ENCODE measurements at regions not wholly inside any gene's neighbourhood (a gene's known extent, or its start where the extent isn't known, plus 50 kb on each side); places are given as distances from the start of the nearest gene placed in this dataset.

DNA sequence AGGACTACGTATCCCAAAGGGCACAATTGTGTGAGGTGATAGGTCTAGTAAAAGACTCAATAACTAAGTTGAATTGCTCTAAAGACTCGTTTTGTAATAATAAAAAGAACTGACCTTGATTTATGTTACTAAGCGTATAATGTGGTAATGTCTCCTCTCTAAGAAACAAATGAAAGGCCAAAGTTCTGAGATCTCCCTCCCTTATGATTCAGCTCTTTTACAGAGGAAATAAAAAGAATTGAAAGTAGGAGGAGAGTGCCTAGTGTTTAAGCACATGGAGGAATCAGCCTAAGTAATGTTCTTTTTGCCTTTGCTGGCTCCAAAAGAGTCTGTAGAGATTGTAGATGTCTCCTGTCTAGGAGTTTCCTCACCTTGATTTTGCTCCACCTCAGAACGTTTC lies 98.0 kb downstream of the ARL4A start:
- no peak for DNase-seq

GRCh38 chr7:12786494-12786893 lies 99.1 kb downstream of the ARL4A start:
- DNase-seq = no peak

- no peak for DNase-seq
Observed at GRCh38 chr7:12788171-12788570, 100.7 kb downstream of the ARL4A start.

- DNase-seq = no peak
Observed at GRCh38 chr7:12788591-12788990, 101.2 kb downstream of the ARL4A start.

- no peak for DNase-seq
Observed at GRCh38 chr7:12794722-12795302, 107.4 kb downstream of the ARL4A start.

DNA sequence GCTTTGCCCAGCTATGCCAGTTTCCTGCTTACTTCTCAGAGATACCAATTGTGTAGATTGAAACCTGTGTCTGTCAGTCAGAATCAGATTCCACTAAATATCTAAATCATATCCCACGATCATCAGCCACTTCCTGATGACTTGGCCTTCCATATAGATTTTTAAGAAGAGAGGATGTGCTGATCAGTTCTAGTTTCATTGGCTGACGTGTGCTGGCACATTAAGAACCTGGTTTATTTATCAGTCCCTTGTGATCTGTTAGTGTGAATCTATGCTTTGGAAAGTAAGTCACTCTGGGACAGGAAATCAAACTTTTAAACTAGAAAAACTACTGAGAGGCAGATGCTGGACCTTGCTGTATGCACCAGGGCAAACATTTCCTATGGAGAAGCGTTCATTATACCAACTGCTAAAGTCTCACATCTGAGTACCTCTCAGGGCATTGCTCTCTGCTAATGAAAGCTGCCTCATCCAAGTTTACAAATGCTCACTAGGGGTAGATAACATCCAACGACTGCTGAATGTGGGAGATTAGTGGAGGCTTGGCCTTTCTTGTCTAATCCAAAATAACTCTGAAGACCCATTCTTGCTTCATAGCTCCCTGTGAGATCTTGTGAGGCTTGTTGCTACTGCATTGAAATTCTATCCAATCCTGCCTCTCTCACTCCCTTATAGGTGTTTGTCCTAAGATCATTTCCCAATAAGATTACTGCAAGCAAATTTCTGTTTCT lies 109.1 kb downstream of the ARL4A start:
- DNase-seq = no peak

- DNase-seq = no peak
Observed at GRCh38 chr7:12800486-12800885, 113.1 kb downstream of the ARL4A start.

DNA sequence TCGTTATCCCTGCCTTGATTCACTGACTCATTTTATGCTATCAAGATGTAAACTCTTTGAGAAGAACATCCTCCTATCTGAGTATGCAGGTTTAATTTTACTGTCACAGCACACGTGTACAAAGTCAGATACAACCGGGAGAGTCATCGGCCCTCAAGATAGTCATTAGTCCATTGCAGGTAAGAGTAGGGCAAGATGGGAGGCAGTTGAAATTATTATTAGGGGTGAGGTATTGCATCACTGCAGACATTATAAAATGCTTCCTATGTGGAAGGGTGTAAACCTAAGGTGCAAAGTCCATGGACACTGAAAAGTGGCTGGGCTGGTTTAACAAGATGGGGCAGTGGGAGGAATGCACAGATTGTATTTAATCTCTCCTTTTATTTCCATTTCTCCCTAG lies 113.7 kb downstream of the ARL4A start:
- DNase-seq = no peak

- DNase-seq = no peak
Observed at GRCh38 chr7:12802070-12802469, 114.6 kb downstream of the ARL4A start.

DNA sequence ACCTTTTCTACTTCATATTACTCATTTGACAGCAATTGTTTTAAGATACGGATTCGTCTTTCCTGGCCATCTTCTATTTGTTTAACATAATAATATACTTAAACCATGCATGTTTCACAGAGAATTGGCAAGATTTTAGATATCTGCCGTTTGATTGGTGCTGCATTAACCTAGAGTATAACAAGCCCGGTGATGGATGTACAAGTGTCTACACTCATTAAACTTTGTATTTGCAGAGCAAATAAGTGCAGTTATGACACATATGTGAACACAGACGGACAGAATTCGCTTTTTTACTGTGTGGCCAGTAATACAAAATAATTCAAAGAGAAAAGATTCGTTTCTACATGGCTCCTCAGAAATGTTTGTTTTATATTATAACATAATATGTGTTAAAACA lies 116.1 kb downstream of the ARL4A start:
- no peak for DNase-seq

GRCh38 chr7:12805518-12805928 lies 118.1 kb downstream of the ARL4A start:
- DNase-seq = no peak

- DNase-seq = no peak
Observed at GRCh38 chr7:12805957-12806356, 118.5 kb downstream of the ARL4A start.

- DNase-seq = no peak
Observed at GRCh38 chr7:12809476-12809875, 122.0 kb downstream of the ARL4A start.

- DNase-seq = no peak
Observed at GRCh38 chr7:12812111-12812510, 124.7 kb downstream of the ARL4A start.

DNA sequence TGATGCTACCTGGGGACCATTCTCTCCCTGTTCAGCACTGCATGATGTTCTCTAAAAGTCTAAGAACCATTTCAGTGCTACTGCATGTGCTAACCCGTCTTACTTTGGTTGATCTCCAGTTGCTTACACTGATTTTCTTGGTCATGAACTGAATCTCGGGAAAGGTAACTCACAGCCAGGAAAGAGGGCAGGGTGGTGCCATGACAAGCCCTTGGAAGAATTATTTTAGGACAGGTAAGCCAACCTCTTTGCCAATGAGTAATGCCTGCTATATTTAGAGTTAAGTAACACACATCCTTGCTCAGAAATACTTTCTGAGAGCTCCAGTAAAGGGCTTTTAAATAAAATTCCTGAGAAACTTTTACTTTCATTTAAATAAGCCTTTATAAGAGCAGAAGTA lies 126.7 kb downstream of the ARL4A start:
- no peak for DNase-seq

DNA sequence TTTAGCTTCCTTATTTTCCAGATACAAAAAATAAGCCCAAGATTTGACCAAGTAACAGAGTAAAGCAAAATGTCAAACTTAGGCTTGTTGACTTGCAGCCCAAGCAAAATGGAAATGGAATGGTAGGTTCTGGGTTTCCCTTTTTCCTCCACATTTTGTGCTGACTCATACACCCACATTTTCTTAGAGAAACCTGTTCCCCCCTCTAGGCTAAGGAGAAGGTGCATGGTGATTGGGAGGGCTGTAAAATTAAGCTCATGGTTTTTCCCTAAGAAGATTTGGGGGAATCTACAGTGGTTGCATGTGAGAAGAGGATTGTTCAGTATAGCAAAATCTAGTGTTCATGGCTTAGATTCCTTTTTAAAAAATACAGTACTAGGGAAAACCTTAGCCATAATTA lies 127.4 kb downstream of the ARL4A start:
- no peak for DNase-seq

GRCh38 chr7:12815426-12815825 lies 128.0 kb downstream of the ARL4A start:
- no peak for DNase-seq

GRCh38 chr7:12815871-12816270 lies 128.4 kb downstream of the ARL4A start:
- no peak for DNase-seq

- no peak for DNase-seq
Observed at GRCh38 chr7:12820777-12821176, 133.3 kb downstream of the ARL4A start.

DNA sequence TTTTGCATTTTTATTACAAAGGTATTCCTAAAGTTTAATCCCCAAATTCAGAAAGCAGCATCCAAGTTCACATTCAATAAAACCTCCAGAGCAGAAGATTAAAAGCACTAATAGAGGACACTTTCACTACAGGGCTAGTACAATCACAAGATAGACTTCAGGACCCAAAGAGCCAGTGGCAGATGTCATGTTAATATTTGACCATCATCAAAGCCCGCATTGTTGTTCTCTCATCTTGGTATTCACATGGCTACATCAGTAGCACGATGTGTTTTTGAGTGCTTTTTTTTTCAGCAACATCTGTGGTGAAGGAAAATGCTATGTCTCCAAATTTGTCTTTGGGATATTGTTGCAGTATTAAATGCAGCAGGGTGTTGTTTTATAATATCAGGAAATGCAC lies 134.3 kb downstream of the ARL4A start:
- DNase-seq = no peak

DNA sequence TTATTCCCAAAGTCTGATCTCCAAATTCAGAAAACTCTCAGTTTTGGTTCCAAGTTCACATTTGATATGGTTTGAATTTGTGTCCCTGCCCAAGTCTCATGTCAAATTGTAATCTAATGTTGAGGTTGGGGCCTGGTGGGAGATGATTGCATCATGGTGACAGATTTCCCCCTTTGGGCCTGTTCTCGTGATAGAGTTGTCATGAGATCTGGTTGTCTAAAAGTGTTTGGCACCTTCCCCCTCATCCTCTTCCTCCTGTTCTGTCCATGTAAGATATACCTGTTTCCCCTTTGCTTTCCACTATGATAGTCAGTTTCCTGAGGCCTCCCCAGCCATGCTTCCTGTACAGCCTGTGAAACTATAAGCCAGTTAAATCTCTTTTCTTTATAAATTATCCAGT lies 138.6 kb downstream of the ARL4A start:
- DNase-seq = no peak

DNA sequence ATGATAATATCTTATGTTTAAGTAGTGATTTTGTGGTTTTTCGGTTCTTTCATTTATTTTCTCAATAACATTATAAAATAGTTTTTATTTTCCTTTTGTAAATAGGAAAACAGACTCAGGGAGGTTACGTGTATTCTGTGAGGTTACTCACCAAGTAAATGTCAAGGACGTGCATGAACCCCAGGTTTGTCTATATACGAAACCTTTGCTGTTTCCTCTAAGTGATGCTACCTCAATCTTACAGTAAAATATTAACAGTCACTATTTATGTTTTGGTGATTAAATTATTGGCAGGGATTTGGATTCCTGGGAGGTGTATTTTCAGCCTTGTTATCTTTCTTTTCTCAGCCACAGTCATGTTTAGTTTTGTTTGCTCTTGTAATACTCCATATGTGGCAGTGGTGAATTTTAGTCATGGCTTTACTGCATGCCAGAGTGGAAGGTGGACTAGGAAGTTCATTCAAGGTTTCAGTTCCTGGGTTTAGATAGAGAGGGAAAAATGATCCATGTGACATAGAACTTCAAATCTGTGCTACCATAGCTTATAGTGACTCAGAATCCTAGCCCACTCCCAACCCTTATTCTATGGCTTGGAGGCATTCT lies 139.9 kb downstream of the ARL4A start:
- DNase-seq = no peak

DNA sequence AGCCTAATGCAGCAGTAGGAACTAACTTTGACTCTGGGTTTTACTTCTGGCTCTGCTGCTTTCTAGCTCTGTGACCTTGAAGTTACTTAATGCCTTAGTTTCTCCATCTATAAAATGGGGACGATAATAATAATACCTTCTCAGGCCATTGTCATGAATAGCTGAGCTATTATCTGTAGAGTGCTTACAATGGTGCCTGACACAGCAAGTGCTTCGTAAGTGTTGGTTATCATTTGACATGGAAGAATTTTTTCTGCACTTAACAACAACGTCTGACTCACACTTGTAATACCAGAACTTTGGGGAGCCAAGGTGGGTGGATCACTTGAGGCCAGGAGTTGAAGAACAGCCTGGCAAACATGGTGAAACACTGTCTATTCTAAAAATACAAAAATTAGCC lies 140.5 kb downstream of the ARL4A start:
- no peak for DNase-seq

- no peak for DNase-seq
Observed at GRCh38 chr7:12831024-12831423, 143.6 kb downstream of the ARL4A start.

GRCh38 chr7:12833829-12834228 lies 146.4 kb downstream of the ARL4A start:
- DNase-seq = no peak

All from NCI-H2029 (cell line).